AG04450 (cell line): ENCODE measurements at regions not wholly inside any gene's neighbourhood (a gene's known extent, or its start where the extent isn't known, plus 50 kb on each side); places are given as distances from the start of the nearest gene placed in this dataset.

ENCODE experiments used
- CTCF ChIA-PET: fragments of 300-600, 350-600 bp; formaldehyde crosslinking; extraction: SDS; loops from one replicate; lab custom pipeline; 2022; ENCODE audit warnings: antibody characterized with exemption, inconsistent platforms; lab: Charles Lee
- POLR2A ChIA-PET: fragments of 350-600 bp; formaldehyde crosslinking; extraction: SDS; loops from one replicate; lab custom pipeline; 2021; ENCODE audit warnings: antibody characterized with exemption, inconsistent platforms; lab: Yijun Ruan, JAX
- DNase-seq: peaks from one replicate; pipeline ENCODE4 v3.0.0-alpha.2; 2011; ENCODE audit warnings: low read depth, low spot score
- H3K27ac ChIP-seq: one replicate; pipeline ENCODE4 v1.5.1; 2012; ENCODE audit warnings: low read depth, low read length, control low read depth
- H3K27me3 ChIP-seq: one replicate; pipeline ENCODE4 v1.6.0; 2012; ENCODE audit warnings: low read length; ENCODE audit not compliant: control insufficient read depth, insufficient read depth
- H3K4me3 ChIP-seq: 2 replicates; pipeline ENCODE4 v1.5.1; 2011; ENCODE audit warnings: mild to moderate bottlenecking, low read depth, low read length, control low read depth
- H3K9me3 ChIP-seq: 2 replicates; pipeline ENCODE4 v1.5.1; 2012; ENCODE audit warnings: low read length; ENCODE audit not compliant: control insufficient read depth, insufficient read depth
- TF ChIP-seq, protein P1 (sequence below): IDR thresholded peaks from 2 replicates; pipeline ENCODE4 v1.5.1; 2011; ENCODE audit warnings: low read depth, low read length, control low read depth, inconsistent platforms

DNA sequence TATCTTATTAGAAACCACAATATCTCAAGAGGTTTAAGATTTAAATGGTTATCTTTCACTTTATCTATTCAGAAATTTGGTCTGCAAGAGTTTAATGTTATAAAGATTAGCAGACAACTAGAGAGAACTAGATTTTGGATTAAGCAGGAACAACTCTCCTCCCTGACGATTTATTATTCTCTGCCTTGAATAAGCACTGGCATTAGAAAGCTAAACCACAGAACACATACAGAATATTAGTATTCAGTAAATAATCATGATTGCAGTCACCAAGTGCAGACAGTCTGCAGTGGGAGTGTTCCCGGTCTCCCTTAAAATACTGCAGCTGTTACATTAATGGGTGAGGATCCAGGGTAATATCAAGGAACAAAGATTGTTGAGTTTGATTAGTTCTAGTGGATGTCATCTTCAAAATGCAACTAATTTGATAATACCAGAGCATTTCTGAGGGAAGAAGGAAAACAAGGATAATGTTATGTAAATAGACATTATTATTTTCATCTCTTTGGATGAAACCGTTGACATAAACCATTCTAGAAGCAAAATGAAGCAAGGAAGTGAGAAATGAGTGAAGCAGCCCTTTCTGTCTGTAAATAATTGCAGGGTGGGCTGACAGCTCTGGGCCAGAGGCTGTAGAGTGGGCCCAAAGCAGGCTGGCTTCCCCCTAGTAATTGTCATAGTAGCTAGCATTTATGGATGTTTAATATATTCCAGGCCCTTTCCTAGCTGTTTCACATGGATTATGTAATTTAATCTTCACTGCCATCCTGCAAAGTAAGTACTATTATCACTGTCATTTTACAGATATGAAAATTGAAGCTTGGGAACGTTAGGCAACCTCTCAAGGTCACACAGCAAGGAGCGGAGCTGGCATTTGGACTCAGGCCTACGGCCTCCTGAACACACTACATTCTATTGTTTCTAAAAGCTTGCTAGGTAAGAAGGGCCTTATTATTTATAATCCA, 79.4 kb downstream of the DYRK2 start:
- POLR2A ChIA-PET: no interaction called here
- CTCF ChIA-PET: no interaction called here
- Histone ChIP-seq H3K9me3 (no peaks in the 10 kb centered on the region), H3K4me3 (no peak overlapping the region), H3K27ac (no peak overlapping the region), H3K27me3 (no peaks in the 10 kb centered on the region)
- TF ChIP-seq, protein P1, sequence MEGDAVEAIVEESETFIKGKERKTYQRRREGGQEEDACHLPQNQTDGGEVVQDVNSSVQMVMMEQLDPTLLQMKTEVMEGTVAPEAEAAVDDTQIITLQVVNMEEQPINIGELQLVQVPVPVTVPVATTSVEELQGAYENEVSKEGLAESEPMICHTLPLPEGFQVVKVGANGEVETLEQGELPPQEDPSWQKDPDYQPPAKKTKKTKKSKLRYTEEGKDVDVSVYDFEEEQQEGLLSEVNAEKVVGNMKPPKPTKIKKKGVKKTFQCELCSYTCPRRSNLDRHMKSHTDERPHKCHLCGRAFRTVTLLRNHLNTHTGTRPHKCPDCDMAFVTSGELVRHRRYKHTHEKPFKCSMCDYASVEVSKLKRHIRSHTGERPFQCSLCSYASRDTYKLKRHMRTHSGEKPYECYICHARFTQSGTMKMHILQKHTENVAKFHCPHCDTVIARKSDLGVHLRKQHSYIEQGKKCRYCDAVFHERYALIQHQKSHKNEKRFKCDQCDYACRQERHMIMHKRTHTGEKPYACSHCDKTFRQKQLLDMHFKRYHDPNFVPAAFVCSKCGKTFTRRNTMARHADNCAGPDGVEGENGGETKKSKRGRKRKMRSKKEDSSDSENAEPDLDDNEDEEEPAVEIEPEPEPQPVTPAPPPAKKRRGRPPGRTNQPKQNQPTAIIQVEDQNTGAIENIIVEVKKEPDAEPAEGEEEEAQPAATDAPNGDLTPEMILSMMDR: no peak
- no peak for DNase-seq

DNA sequence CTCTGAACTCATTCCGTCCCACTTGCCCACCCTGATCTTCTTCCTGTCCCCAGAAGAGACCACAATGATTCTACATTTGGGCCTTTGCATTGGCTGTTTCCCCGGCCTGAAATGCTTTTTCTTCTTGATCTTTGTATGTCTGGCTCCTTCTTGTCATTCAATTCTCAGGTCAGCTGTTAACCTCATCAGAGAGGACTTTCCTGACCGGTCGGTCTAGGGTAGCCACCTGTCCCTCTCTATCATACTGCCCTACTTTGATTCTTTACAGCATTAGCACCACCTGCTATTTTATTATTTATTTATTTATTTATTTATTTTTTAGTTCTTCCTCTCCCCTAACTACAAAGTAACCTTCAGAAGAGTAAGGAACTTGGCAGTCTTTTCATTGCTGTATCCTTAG, 84.3 kb downstream of the DYRK2 start:
- Histone ChIP-seq H3K27ac (no peak overlapping the region), H3K9me3 (no peaks in the 10 kb centered on the region), H3K27me3 (no peaks in the 10 kb centered on the region), H3K4me3 (no peak overlapping the region)
- CTCF ChIA-PET: interaction anchor here (1.1 kb wide), 1 partner anchor 210 kb away, joined by 3 read pairs; no protein-coding TSS in a partner anchor
- TF ChIP-seq, protein P1: no peak
- no peak for DNase-seq
- POLR2A ChIA-PET: no interaction called here

DNA sequence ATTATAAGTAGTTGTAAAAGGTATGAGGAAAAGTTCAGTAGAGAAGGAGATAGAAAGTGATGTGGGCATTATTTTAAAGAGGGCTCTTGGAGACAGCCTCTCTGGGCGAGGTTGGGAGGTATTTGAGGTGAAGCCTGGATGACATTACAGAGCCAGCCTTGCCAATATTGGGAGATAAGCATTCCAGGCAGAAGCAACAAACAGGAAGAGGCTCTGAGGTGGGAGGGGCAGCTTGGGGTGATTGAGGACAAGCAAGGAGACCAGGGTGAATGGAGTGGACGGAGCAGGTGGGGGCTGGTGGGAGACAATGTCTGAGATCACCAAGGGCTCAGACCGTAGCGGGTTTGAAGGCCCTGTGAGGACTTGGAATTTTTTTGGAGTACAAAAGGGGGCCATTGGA, 87.3 kb downstream of the DYRK2 start:
- no peak for DNase-seq
- POLR2A ChIA-PET: no interaction called here
- Histone ChIP-seq H3K9me3 (no peaks in the 10 kb centered on the region), H3K4me3 (no peak overlapping the region), H3K27me3 (no peaks in the 10 kb centered on the region), H3K27ac (no peak overlapping the region)
- TF ChIP-seq, protein P1: no peak
- CTCF ChIA-PET: no interaction called here

DNA sequence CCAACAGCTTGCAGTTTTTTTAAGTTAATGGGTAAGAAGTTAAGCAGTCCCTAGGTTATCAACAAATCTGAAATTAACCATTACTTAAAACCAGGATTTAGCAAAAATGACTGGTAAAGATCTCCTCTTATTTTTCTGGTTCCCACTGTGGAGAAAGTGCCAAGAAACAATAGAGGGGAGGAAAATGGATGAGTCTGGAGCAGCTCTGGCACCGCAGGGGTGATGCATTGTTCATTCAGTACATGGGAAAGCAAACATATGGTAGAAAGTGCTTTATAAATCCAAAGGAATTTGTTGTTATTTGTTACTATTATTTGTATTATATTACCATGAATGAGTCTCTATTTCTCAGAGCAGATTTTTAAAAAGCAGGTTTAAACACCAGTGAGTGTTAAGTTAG, 92.2 kb downstream of the DYRK2 start:
- Histone ChIP-seq H3K27me3 (no peaks in the 10 kb centered on the region), H3K4me3 (no peak overlapping the region), H3K9me3 (no peaks in the 10 kb centered on the region), H3K27ac (no peak overlapping the region)
- no peak for DNase-seq
- CTCF ChIA-PET: no interaction called here
- TF ChIP-seq, protein P1: no peak
- POLR2A ChIA-PET: no interaction called here

DNA sequence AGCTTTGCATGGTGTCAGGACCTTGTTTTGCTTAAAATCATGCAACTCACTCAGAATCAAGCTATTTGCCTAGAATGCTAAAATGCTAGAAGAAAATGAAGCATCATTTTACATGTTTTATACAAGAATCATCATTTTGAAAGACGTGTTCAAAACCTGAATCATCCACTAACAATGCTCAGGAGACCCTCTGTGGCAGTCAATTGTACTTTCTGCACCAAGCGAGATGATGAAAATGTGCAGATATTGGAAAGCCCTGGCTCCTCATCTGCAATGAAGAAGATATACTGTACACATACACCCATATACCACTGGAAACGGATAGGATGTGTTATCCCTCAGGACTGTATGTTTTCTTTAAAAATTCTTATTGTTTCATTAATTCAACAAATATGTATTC, 92.7 kb downstream of the DYRK2 start:
- TF ChIP-seq, protein P1: no peak
- ChIA-PET CTCF (no interaction called here), POLR2A (no interaction called here)
- Histone ChIP-seq H3K27me3 (no peaks in the 10 kb centered on the region), H3K9me3 (no peaks in the 10 kb centered on the region), H3K27ac (no peak overlapping the region), H3K4me3 (no peak overlapping the region)
- DNase-seq: no peak
